Stimulated activated CD4-positive, alpha-beta T cell treated with anti-CD3 and anti-CD28 coated beads, Interleukin-2, amount 100 ng/mL, for 48 hours (primary cell): ENCODE measurements at regions not wholly inside any gene's neighbourhood (a gene's known extent, or its start where the extent isn't known, plus 50 kb on each side); places are given as distances from the start of the nearest gene placed in this dataset.

Source experiments
- DNase-seq, 2 donors: peaks; one replicate each; pipeline ENCODE4 v3.0.0-alpha.2; 2020

DNA sequence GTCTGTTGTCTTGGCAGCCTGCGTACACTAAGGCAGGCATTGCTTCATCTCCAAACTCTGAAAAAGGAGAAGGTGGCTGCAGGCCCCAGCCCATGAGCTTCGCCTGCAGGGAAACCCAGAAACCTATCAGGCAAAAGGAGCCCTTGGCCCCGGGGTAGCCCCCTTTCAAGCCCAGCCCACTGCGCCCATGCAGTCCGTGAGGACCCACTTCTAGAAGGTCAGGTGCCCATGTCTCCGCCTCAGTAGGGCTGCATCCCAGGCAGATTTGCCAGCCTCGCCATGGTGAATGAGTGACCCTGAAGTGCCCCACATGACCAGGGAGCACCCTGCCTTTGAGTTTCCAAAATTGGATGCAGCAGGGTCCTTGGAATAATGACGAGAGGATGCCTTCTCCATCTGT is 1158.4 kb downstream of the BRD1 start:
- DNase-seq = no peak

DNA sequence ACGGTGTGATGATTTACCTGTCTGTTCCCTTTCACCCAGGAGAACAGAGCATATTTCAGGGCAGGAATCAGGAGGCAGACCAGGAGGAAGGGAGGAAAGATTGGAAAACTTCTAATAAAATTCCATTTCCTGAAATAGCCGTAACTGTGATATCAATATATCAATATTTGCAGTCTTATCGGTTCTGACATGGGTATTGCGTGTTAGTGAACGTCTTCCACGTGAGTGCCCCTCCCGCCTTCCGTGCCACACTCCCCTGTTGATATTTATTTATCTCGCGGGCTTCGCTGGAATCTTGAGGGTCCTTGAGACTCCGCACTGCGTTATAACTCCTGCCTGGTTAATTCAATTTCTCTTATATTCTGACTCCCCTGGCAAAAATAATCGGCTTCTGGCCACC is 1160.4 kb downstream of the BRD1 start:
- DNase-seq = no peak

DNA sequence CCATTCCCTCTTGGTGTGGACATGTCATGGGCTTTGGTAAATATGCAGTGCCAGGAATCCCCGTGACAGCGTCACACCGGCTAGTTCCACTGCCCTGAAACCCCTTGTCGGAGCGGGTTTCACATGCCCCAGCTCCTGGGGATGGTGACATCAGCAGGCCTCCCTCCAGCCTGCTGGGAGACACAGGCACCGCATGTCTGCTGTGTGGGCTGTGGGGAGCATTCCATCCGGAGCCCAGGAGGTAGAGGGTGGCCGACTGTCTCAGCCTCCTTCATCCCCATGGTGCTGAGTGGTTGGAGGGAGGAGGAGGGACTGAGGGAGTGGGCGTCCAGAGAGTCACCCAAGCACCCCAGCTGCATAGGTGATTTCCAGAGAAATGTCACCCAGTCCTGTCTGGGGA is 1161.1 kb downstream of the BRD1 start:
- no peak for DNase-seq

DNA sequence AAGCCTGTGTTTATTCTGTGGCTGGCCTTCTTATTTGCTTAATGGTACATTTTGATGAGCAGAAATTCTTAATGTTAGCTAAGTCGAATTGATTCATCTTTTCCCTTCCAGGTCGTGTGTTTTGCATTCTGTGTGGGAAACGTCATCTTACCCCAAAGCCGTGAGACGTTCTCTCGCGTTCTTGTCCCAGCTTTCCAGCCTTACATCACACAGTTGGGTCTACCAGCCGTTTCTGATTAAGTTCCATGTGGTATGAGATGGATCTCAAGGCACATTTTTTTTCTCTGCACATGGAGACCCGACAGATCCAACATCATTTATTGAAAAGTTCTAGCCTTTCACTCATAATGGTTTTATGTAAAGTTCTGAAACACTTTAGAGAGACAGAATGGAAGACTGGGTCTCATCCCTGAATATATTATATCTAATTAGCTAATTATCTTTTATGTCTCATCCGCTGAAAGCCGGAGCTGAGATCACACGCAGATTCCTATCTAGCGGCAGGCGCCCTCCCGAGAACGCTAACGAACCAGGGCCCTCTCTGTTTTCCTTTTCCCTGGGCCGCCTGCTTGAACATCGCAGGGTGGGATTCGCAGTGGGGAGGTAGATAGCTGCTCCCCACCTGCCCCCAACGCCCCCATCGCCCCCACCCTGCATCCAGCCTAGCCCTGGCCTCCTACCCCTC is 1162.2 kb downstream of the BRD1 start:
- DNase-seq = no peak

DNA sequence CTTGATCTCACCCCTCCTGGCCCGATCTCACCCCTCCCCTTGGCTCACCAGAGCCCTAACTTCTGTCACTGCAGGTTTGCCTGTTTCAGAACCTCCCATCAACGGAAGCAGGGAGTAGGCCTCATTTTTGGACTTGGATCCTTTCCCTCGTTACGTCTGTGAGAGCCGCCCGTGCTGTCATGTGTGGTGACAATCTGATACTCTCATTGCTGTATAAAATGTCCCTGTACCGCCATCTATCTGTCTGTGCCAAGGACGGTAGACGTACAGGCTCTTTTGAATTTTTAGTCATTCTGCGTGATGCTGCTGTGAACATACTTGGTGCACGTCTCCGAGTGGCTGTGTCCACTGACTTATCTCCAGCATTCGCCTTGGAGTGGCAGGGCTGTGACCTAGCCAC is 1163.1 kb downstream of the BRD1 start:
- DNase-seq = no peak

DNA sequence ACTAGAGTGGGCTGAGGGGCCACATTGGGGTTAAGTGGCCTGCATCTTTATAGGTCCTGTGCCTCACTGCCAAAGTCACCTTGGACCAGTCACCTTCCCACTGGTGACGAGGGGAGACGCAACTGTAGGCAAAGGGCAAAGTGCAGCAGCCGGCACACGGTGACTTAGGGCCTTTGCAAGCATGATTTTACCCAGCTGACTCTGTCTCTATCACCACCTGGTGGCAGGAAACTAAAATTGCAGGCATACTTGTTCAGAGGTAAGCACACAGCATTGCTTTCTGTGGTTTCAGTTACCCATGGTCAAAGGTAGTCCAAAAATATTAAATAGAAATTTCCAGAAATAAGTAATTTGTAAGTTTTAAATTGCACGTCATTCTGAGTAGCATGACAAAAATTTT is 1164.4 kb downstream of the BRD1 start:
- DNase-seq = peak in 1 of 2 donors; percentile 3

DNA sequence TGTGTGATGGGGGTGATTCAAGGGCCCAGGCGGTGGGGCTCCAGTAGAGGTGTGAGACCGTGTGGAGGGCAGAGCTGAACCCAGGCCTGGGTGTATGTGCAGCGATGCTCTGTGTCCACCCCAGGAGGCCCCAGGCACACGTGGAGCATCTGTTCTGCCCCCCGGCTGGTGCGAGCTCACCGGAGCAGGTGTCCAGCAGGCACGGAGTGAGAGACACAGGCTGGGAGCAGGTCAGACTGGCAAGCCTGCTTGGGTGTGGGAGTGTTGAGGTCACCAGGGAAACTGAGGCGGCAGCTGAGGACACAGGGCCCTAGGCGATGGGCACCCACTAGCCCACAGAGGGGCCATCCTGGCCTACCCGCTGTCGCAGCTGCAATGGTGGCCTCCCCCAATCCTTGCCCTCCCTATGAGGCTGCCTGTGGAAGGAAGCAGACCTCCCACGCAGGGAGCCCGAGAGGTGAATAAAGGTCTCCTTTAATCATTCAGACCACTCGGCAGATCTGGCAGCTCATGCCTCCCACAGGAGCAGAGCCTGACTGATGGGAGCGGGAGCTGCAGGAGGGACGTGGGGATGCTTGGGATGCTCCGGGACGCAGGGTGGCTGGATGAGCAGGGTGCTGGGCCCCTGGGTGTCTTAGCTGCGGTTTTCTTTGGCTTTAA is 1165.1 kb downstream of the BRD1 start:
- DNase-seq = no peak

DNA sequence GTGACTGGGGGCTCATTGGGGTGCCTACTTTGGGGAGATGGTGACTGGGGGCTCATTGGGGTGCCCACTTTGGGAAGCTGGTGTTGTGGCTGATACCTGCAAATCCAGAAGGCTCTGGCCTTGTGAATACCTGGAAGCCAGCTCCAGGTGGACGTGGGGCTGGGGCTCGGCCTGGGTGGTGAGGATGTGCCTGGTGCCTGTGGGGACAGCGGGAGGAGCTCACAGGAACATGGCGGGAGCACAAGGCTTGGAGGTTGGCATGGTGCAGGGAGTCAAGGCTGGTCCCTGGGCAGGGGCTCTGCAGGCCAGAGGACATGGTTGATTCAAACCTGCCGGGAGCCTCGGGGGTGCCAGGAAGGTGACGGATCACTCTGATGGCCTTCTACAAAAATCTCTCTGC is 1165.7 kb downstream of the BRD1 start:
- no peak for DNase-seq

DNA sequence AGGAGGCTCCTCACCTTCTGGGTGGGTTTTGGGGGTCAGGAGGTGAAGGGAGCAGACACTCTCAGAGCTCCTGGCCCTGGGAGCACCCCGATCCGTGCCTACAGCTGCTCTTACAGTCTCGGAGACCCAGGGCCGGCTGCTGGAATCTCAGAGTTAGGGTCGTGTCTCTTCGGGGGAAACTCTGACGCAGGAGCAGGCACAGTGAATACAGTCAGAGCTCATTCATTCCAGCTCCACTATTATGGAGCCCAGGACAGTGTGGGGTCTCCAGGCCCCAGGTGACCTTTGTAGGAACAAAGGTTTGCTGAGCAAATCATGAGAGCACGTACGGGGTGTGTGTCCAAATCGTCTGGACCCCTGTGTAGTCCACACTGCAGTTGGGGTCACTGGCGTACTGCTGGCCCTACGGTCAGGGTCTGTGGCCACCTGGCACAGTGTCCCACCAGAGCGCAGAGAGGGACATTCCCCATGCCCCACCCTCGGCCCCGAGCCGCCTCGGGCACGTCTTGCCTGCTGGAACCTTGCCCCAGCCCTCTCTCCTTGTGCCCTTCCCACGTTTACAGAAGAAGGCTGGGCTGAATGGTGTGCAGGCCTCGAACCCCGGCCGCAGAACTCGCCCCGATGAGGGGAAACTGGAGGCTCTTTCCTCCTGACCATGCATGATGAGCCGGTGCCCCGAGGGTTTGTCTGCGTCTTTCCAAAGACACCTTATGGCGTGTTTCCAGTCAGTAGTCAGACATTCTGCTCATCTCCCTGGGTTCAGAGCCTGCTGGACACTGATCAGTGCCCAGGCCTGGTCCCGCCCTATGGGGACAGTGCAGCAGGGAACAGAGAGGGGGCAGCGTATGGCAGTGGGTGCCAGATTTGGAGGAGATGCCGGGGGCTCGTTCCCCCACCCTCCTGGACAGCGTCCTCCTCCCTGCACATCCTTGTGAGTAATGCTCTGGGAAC is 1166.6 kb downstream of the BRD1 start:
- DNase-seq = no peak

DNA sequence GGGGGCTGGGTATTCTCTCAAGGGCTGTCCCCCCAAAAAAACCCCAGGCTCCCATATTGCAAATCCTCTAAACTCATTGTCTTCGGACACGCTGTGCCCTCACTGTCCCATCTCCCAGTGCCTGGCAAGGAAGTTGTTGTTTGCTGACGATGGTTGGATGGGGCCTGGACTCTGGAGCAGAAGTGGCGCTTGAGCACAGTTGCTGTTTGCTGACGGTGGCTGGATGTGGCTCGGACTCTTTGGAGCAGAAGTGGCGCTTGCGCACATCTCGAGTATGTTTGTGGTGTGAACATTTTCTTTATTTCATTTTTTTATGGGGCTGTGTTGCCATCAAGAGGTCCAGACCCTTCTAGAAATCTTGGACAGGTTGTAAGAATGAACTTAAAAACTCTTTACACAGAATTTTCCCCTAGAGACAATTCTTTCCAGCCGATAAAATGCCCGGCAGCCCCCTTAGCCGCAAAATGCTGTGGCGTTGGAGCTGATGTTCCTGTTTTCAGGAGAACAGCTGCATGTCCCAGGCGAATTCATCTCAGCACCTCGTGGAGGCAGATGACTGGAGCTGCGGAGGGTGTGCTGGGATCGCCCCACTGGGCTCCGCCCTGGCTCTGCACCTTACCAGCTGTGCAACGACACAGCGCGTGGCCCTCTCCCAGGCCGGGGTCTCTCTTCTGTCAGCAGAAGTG is 1167.4 kb downstream of the BRD1 start:
- no peak for DNase-seq

DNA sequence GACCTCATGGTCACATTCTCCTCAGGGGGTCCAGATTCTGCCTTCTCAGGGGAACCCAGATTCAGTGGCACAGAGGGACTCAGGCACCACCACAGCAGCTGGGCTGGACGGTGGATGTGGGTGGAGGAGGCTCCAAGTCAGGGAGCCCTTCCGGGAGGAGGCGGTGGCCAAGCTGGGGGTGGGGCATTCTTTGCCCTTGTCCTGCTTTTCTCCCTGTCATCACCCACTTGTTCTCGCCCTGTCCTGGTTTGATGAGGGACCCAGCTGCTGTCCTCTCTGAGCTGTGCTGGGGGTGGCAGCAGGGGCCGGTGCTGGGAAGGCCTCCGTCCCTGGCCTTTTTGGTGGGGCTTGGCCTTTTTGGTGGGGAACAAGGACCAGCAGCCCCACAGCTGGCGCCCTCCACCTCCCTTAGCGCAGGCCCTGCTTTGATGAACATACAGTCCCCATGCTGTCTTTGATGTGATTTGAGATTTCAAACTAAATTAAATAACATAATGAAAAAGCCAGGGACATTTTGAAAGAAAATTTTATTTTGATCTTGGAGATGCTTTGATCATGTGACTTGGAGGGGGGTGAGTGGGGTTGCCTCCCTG is 1168.2 kb downstream of the BRD1 start:
- no peak for DNase-seq

DNA sequence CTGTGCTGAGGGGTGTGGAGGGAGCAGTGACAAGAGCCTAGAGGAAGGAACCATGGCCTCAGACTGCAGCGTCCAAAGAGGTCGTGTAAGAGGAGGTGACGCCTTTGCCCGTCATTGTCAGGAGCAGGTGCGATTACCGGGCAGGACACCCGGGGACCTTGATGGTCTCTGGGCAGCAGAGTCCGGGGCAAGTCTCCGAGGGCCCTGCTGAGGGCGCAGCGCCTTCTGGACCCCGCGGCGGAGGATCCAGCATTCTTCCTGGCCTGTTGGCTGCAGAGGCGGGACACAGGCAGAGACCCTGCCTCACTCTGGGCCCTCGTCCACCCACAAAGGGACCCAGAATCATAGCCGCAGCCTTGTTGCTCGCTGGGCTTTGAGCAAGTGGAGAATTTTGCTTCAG is 1168.8 kb downstream of the BRD1 start:
- no peak for DNase-seq

DNA sequence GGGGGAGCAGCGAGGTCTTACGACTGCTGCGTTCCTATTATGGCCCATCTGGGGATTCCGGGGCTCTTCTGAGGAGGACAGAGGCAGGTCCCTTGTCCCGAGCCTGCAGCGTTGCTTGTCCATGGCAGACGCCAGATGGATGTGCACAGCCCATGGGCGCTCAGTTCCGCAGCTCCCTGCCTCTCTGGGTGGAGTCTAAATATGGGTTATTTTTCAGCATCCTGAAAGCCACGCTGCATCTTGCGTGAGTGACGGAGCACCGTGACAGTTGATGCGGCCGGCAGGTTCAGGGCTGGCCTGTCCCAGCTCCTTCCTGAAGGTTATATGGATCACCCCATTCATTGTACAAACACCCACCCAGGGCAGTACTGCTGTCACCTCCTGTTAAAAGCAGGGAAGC is 1169.4 kb downstream of the BRD1 start:
- DNase-seq = no peak

DNA sequence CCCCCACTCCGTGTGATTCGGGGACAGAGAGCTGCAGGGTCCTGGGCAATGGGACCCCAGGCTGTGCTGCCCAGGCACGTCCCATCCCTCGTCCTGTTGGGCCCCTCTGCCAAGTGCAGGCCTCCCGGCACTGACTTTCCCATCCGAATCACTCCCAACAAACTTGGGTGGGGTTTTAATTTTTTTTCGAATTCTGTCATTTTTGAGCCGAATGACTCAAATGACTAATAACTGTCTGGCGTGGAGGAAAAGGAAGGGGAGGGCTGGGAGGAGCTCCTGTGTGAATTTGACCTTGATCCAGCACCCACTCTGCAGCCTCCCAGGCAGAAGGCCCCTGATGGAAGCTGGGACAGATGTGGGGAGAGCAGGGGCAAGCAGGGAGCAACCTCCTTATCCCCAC is 1173.2 kb downstream of the BRD1 start:
- no peak for DNase-seq

DNA sequence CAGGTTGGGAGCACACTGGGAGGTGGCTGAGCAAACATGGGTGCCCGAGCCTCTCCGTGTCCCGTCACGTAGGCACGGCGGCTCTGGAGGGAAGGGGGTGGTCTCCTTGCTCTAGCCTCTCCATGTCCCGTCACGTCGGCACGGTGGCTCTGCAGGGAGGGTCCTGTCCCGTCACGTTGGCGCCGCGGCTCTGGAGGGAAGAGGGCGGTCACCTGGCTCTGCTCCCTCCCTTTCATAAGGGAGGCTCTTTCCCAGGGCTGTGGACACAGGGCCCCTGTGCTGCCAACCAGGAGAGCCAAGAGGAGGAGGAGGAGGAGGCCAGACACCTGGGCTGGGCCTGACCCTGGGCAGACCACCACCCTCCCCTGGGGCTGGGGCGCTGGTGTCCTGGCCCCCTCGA is 1173.7 kb downstream of the BRD1 start:
- no peak for DNase-seq

DNA sequence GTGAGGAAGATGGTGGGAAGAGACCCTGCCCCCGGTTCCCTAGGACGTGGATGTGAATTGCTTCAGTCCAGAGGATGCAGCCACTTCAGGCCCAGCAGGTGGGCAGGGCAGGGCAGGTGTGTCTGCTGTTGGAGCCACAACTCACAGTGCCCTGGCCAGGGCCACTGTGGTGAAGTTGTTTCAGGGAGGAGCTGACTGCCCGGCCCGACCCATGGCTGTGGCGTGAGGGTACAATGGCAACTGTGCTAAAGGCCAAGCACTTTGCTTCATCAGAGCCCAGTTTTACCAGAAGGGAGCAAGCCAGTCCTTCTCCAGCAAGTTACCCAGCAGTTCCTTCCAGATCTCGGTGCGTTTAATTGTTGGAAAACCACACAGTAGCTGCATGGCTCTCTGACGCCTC is 1174.4 kb downstream of the BRD1 start:
- DNase-seq = no peak

DNA sequence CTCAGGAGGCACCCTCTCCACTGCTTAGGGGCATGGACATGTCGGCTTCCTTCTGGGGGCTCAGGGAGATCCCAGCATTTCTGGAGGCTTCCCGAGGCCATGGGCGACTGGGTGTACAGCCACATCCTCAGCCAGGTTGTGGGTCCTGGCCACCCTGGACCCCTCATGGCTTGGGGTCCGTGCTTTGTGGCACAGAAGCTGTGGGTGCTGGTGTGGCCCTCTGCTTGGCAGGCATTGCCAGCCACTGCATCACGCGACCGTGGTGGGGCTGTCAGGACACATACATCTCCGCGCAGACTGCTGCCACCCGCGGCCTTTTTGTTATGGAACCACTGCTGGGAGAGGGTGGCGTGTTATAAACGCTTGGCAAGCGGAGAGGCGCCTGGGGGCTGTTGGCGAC is 1174.9 kb downstream of the BRD1 start:
- DNase-seq = no peak

DNA sequence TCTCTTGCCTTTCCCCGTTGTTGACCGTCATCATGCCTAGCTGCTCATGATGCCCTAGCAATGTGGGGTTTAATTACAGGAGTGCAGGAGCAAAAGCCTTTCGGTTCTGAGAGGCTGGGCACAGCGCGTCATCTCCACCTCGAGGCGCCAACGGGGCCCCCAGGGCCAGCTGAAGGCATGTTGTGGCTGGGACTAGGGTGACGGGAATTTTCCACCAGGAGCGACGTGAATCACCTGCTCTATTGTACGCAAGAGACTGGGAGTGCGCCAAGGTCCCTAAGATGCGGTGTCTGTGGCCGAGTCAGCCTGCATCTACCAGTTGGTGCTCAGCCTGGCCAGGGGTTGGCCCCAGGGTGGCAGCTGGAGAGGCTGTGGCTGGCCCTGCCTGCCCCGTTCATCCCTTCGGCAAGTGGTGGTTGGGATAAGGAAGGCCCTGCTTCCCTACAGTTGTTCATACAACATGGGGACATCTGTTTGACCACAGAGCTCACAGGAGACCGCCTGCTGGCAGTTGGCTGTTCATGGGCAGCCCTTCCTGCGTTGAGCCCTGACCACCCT is 1175.6 kb downstream of the BRD1 start:
- no peak for DNase-seq

DNA sequence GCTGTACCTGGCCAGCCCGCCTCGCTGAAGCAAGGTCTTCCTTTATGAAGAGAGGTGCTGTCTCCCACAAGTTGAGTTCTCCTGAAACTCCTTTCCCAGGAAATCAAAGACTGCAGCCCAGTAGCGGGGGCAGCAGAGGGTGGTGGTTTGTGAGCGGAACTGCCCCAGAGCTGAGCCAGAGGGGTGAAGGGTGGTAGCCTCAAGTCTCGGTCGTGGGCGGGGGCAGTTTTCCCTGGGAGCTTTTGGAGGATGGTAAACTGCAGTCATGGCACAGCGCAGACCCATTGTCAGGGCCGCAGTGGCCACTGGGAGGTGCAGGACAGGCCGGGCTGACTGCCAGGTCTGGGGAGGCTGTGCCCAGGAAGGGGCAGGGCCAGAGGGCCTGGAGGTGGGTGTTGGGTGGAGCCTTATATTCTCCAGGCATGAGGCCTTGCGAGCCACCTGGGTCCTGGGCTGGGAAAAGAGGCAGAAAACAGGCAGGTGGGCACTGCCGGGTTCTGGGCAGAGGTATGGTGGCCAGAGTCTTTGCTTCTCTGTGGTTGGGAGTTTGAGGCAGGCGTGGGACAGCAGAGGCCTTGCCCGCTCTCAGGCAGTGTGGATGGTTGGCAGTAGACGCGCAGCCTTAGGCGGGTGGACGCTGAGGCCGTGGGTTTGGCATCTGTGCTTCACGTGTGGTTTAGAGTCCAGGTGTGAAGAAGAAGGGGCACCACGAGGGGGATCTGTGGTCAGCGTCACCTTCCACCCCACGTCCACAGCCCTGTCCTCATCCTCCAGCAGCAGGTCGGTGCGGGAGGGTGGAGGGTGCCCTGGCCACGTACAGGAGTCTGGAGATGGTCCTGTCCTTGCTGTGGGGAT is 1176.4 kb downstream of the BRD1 start:
- no peak for DNase-seq

DNA sequence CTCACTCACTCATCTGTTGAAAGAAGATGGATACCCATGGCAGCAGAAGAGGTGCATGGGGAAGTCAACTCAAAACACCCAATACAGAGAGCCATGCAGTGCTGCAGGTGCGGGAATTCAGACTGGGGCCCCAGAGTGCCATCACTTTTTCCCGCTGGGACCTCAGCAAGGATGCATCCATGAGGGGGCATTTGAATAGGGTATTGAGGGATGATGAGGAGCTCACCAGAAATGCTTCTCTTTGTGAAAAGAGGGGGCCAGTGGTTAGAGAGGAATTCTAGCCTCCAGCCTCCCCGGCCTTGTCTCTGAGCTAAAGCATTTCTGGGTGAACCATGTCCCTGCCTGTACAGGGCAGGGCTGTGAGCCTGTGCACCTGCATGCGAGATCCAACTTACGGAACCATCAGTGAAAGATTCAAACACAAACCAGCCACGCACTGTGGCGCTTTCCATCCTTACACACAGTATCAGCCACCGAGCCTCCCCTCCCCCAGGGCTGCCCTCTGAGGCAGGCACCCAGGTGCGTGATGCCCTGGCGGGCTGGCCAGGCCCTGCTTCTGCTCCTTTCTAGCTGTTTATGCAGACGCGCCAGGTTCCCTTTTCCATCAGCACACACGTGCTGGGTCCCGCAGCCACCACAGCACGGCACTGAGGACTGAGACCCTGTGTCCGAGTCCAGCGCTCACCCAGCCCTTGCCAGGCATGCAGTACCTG is 1177.2 kb downstream of the BRD1 start:
- DNase-seq = no peak

DNA sequence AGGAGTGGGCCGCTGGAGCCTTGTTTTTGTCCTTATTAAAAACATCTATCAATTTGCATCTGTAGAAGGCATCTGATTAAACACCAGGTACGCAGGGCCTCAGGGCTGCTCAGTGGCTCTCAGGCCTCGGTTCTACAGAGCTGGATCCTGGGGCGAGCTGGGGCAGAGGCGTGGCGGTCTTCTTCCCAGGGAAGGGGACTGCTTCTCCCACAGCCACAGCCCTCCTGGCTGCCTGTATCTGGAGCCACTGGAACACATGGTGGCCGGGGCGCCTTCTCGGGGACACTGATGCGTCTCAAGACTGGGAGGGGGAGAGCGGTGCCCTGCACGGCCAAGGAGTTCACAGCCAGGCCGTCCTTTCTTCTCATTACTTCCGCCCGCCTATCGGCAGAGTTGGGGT is 1178.2 kb downstream of the BRD1 start:
- no peak for DNase-seq
